ENCODE measurements at regions not wholly inside any gene's neighbourhood (a gene's known extent, or its start where the extent isn't known, plus 50 kb on each side); places are given as distances from the start of the nearest gene placed in this dataset.

DNA sequence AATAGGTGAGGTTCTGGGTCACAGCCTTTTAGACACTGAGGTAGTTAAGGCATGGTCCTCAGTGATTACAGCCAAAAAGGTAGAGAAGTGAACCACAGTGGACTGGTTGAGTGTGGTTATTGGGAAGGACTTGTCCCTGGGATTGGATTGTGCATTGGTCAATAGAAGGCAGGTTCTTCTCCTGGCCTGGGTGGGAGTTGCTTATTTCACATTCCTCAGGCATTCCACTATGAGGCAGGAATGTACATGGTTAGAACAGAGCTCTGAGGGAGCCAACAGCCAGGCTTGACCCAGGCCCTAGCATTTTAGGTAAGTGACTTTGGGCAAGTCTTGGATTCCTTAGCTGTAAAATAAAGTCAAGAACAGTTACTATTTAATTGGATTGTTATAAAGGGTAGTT, 97.9 kb upstream of the MARK1 start:
- H3K27ac ChIP-seq (ENCODE audit: low read length), result no peak overlapping the region
- no peak for ATAC-seq
- no TSS peak for BruUV-seq (replicated peaks)
- in situ Hi-C loops (cut with HindIII; ENCODE audit: low pct_unique_long_range_greater_than_20kb, low sequenced_read_pairs) (no loop called here), intact Hi-C loops (cut with micrococcal nuclease; ENCODE audit: unreplicated experiment) (no loop called here)
- no peaks in the 10 kb centered on the region for H3K9me3 ChIP-seq (ENCODE audit: control insufficient read depth, insufficient read depth, low read depth, low read length)
- CTCF ChIA-PET, result no interaction called here
- no peaks in the 10 kb centered on the region for H3K27me3 ChIP-seq (ENCODE audit: control insufficient read depth, insufficient read depth, low read length)
- no peak for DNase-seq (ENCODE audit: low read depth, low spot score)
- POLR2A ChIA-PET, result no interaction called here
- no peaks in the 10 kb centered on the region for H3K4me1 ChIP-seq (ENCODE audit: control insufficient read depth, insufficient read depth, low read length)
- TF ChIP-seq POLR2AphosphoS5 (IDR thresholded peaks at IDR 0.05; ENCODE audit: low read depth, low read length) (no peak), SIN3A (IDR thresholded peaks at IDR 0.05; ENCODE audit: borderline replicate concordance, insufficient read depth, low read depth, low read length) (no peak), REST (IDR thresholded peaks at IDR 0.05; ENCODE audit: insufficient read depth in 1 of 2, low read depth in 2 of 2, low read length in 1 of 2) (no peak), TCF7L2 (IDR thresholded peaks at IDR 0.05; ENCODE audit: low read depth, low read length) (no peak), CTCF (IDR thresholded peaks at IDR 0.05) (no peak)
- H3K36me3 ChIP-seq (ENCODE audit: control insufficient read depth, insufficient read depth, low read length), result no peaks in the 10 kb centered on the region
- no peak overlapping the region for H3K4me3 ChIP-seq (ENCODE audit: low read depth in 2 of 2, low read length in 2 of 2)

DNA sequence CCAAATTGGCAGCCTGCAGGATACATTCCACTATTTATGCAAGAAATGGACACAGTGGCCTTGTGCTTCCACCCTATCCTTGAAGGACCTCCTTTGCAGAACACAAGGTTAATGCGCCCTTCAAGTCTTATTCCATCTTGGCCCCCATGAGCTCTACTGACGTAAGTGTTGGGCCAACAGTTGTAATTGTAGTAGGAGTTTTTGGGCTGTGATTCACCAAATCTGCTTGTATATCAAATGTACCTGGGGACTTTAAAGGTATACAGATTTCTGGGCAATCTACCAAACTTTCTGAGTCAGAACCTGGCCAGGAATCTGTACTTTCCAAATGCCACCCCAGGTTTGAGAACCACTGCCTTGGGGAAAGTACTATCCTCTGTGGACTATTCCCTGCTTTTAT, 100.9 kb upstream of the MARK1 start:
- no peaks in the 10 kb centered on the region for H3K36me3 ChIP-seq (ENCODE audit: control insufficient read depth, insufficient read depth, low read length)
- no peaks in the 10 kb centered on the region for H3K27me3 ChIP-seq (ENCODE audit: control insufficient read depth, insufficient read depth, low read length)
- TF ChIP-seq TCF7L2 (IDR thresholded peaks at IDR 0.05; ENCODE audit: low read depth, low read length) (no peak), CTCF (IDR thresholded peaks at IDR 0.05) (no peak), POLR2AphosphoS5 (IDR thresholded peaks at IDR 0.05; ENCODE audit: low read depth, low read length) (no peak), SIN3A (IDR thresholded peaks at IDR 0.05; ENCODE audit: borderline replicate concordance, insufficient read depth, low read depth, low read length) (no peak), REST (IDR thresholded peaks at IDR 0.05; ENCODE audit: insufficient read depth in 1 of 2, low read depth in 2 of 2, low read length in 1 of 2) (no peak)
- in situ Hi-C loops (cut with HindIII; ENCODE audit: low pct_unique_long_range_greater_than_20kb, low sequenced_read_pairs), result no loop called here
- H3K4me3 ChIP-seq (ENCODE audit: low read depth in 2 of 2, low read length in 2 of 2), result no peak overlapping the region
- no peaks in the 10 kb centered on the region for H3K9me3 ChIP-seq (ENCODE audit: control insufficient read depth, insufficient read depth, low read depth, low read length)
- BruUV-seq (replicated peaks), result no TSS peak
- DNase-seq (ENCODE audit: low read depth, low spot score) (no peak), ATAC-seq (no peak)
- ChIA-PET CTCF (no interaction called here), POLR2A (no interaction called here)
- intact Hi-C loops (cut with micrococcal nuclease; ENCODE audit: unreplicated experiment), result no loop called here
- H3K27ac ChIP-seq (ENCODE audit: low read length), result no peak overlapping the region
- H3K4me1 ChIP-seq (ENCODE audit: control insufficient read depth, insufficient read depth, low read length), result no peaks in the 10 kb centered on the region
